Pancreas (tissue), 10 donors: ENCODE measurements at regions not wholly inside any gene's neighbourhood (a gene's known extent, or its start where the extent isn't known, plus 50 kb on each side); places are given as distances from the start of the nearest gene placed in this dataset.

Source experiments
- ATAC-seq, 4 donors: fragments of 200-7000 bp; cut with Tn5 transposase; one replicate each; pipeline versions ENCODE4 v1.8.0 to v1.9.1; 2020; ENCODE audit warnings: mild to moderate bottlenecking in 4 of 4, moderate library complexity in 4 of 4
- DNase-seq, 6 donors: peaks; one replicate each; pipeline ENCODE4 v3.0.0-alpha.2; 2020
- FAIRE-seq: peaks from 2 replicates; lab custom pipeline; 2012; peaks lifted over from hg19 to GRCh38; lab: Jason Lieb, UNC
- H3K27ac ChIP-seq, 4 donors: fragments of 200-600 bp; sonication (generic); 1 replicate in 3 of 4; 2 replicates in 1 of 4; pipeline versions ENCODE4 v1.5.0 to v1.8.0; 2020
- H3K27me3 ChIP-seq, 4 donors: fragments of 200-600 bp; one replicate each; pipeline ENCODE4 v1.8.0; 2021
- H3K36me3 ChIP-seq, 3 donors: fragments of 200-600 bp; sonication (generic) in 1 of 3; one replicate each; pipeline versions ENCODE4 v1.5.0 to v1.8.0; 2020 to 2021
- H3K4me1 ChIP-seq, 3 donors: fragments of 200-600 bp; one replicate each; pipeline ENCODE4 v1.8.0; 2021
- H3K4me3 ChIP-seq, 4 donors: fragments of 200-600 bp; sonication (generic) in 2 of 4; one replicate each; pipeline versions ENCODE4 v1.5.0 to v1.8.0; 2020 to 2021
- H3K9me3 ChIP-seq, 4 donors: fragments of 200-600 bp; one replicate each; pipeline ENCODE4 v1.8.0; 2021
- CTCF ChIP-seq, 4 donors: fragments of 200-600 bp; sonication (generic) in 3 of 4; IDR thresholded peaks; one replicate each; pipeline versions ENCODE4 v1.5.0 to v1.8.0; 2021; ENCODE audit warnings: antibody characterized with exemption in 4 of 4
- WGBS, 2 donors: extraction: QIAGEN DNeasy Blood & Tissue Kit; methylation state at CpG; one replicate each; pipeline ENCODE4 v1.1.7; 2013; 5-methylcytosine and 5-hydroxymethylcytosine counted together
- intact Hi-C, 3 donors: fragments of 100-400 bp; cut with DNase I; formaldehyde crosslinking; loops; one replicate each; pipeline versions ENCODE4 v1.11.1 to v1.14.2; 2022
- donor health status: healthy with polysubstance abuse.
- donor health status: DM: no; HTN: no; CAD: no; lungs with moderate emphysema.
- donor health status: DM: no; HTN: no; CAD: no.
- donor health status: control.
- donor health status: control.
- donor health status: Bipolar disorder and iron deficiency.
- donor health status: DM: yes; HTN: yes; CAD: no.
- donor health status: DM: no; HTN: no; CAD: no.
- donor health status: DM: no; HTN: no; CAD: no.
- donor health status: DM: yes; HTN: yes; CAD: no.

- intact Hi-C loops: no loop called here
- 62 to 80% methylated on average over 2 of the region's 2 CpGs for WGBS, 2 donors
- no peak for DNase-seq
- H3K9me3 ChIP-seq: no peaks in the 10 kb centered on the region
- no peak overlapping the region for H3K4me3 ChIP-seq
- FAIRE-seq: no peak
- no peaks in the 10 kb centered on the region for H3K36me3 ChIP-seq
- H3K4me1 ChIP-seq: no peaks in the 10 kb centered on the region
- no peak for TF ChIP-seq CTCF (IDR thresholded peaks at IDR 0.05)
- ATAC-seq: no peak
- no peaks in the 10 kb centered on the region for H3K27me3 ChIP-seq
- no peak overlapping the region for H3K27ac ChIP-seq
These were observed 131.0 kb upstream of the LMO4 start for GRCh38 chr1:87197641-87198040.

- no peak overlapping the region for H3K4me3 ChIP-seq
- no peak for ATAC-seq
- intact Hi-C loops: no loop called here
- H3K27ac ChIP-seq: no peak overlapping the region
- 27% methylated on average over 10 of the region's 10 CpGs for WGBS, 2 donors
- no peak for TF ChIP-seq CTCF (IDR thresholded peaks at IDR 0.05)
- no peaks in the 10 kb centered on the region for H3K36me3 ChIP-seq
- H3K27me3 ChIP-seq: no peaks in the 10 kb centered on the region
- no peaks in the 10 kb centered on the region for H3K9me3 ChIP-seq
- no peaks in the 10 kb centered on the region for H3K4me1 ChIP-seq
- no peak for DNase-seq
- FAIRE-seq: no peak
These were observed 127.6 kb upstream of the LMO4 start for GRCh38 chr1:87200875-87201638.

GRCh38 chr1:87201768-87202167, 126.9 kb upstream of the LMO4 start:
- Histone ChIP-seq H3K4me1 (no peaks in the 10 kb centered on the region), H3K9me3 (no peaks in the 10 kb centered on the region), H3K27me3 (no peaks in the 10 kb centered on the region), H3K36me3 (no peaks in the 10 kb centered on the region), H3K27ac (no peak overlapping the region), H3K4me3 (no peak overlapping the region)
- intact Hi-C loops: no loop called here
- ATAC-seq (no peak), FAIRE-seq (no peak), DNase-seq (no peak)
- WGBS, 2 donors: 83 to 85% methylated on average over 9 of the region's 9 CpGs
- TF ChIP-seq CTCF (IDR thresholded peaks at IDR 0.05): no peak

GRCh38 chr1:87202451-87202850, 126.2 kb upstream of the LMO4 start:
- H3K27me3 ChIP-seq: no peaks in the 10 kb centered on the region
- WGBS, 2 donors: 75 to 86% methylated on average over 12 of the region's 12 CpGs
- no peak for TF ChIP-seq CTCF (IDR thresholded peaks at IDR 0.05)
- no peak for FAIRE-seq
- H3K36me3 ChIP-seq: no peaks in the 10 kb centered on the region
- H3K4me1 ChIP-seq: no peaks in the 10 kb centered on the region
- no peaks in the 10 kb centered on the region for H3K9me3 ChIP-seq
- intact Hi-C loops: no loop called here
- no peak overlapping the region for H3K27ac ChIP-seq
- no peak overlapping the region for H3K4me3 ChIP-seq
- DNase-seq: no peak
- no peak for ATAC-seq

DNA sequence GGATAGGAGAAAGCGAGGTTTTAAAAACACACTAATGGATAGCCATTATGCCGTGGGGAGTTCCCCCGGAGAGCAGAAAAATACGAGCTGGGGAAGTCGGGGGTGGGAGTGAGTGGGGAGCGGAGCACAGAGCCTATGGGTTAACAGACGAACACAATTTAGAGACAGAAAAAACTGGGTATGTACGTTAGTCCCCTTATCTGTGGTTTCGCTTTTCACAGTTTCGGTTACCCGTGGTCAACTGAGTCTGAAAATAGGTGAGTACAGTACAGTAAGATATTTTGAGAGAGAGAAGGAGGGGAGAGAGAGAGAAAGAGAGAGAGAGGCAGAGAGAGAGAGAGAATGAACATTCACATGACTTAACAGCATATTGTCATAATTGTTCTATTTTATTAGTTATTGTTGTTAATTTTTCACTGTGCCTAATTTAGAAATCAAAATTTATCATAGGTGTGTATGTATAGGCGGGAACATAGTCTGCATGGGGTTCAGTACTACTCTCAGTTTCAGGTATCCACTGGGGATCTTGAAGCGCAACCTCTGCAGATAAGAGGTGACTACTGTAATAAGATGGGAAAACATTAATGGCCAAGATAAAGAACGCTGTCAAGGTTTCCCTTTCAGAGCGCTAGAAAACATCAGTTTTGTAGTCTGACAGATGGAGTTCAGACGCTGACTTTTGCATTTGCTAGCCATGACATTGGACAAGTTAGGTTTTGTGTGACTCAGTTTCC, 125.6 kb upstream of the LMO4 start:
- FAIRE-seq: no peak
- WGBS, 2 donors: 66 to 77% methylated on average over 16 of the region's 16 CpGs
- no peak overlapping the region for H3K4me3 ChIP-seq

More for the DNA sequence above, 125.6 kb upstream of the LMO4 start:
- Histone ChIP-seq H3K4me1 (no peaks in the 10 kb centered on the region), H3K27me3 (no peaks in the 10 kb centered on the region), H3K36me3 (no peaks in the 10 kb centered on the region), H3K27ac (no peak overlapping the region), H3K9me3 (no peaks in the 10 kb centered on the region)
- DNase-seq (no peak), ATAC-seq (peak in 1 of 4 donors; percentile 27)
- intact Hi-C loops: no loop called here
- TF ChIP-seq CTCF (IDR thresholded peaks at IDR 0.05): no peak
